SK-N-MC (cell line): ENCODE measurements at regions not wholly inside any gene's neighbourhood (a gene's known extent, or its start where the extent isn't known, plus 50 kb on each side); places are given as distances from the start of the nearest gene placed in this dataset.

ENCODE experiments used
- EZH2 ChIP-seq: fragments of 200-600 bp; sonication (generic); IDR thresholded peaks from one replicate; pipeline ENCODE4 v1.6.1; 2017; ENCODE audit warnings: antibody characterized with exemption
- FOXP2 ChIP-seq: optimal IDR thresholded peaks from 2 replicates; pipeline ENCODE3; 2011; ENCODE audit warnings: mild to moderate bottlenecking, moderate library complexity; ENCODE audit not compliant: insufficient read depth; ENCODE audit errors: extremely low read length, control extremely low read depth
- POLR2AphosphoS5 ChIP-seq: IDR thresholded peaks from 2 replicates; pipeline ENCODE4 v1.6.1; 2012; ENCODE audit warnings: mild to moderate bottlenecking, low read depth, low read length, borderline replicate concordance

GRCh38 chr10:123501148-123501547 lies 165.0 kb upstream of the GPR26 start:
- TF ChIP-seq EZH2 (no peak), POLR2AphosphoS5 (no peak), FOXP2 (no peak)
